ENCODE measurements at regions not wholly inside any gene's neighbourhood (a gene's known extent, or its start where the extent isn't known, plus 50 kb on each side); places are given as distances from the start of the nearest gene placed in this dataset.

DNA sequence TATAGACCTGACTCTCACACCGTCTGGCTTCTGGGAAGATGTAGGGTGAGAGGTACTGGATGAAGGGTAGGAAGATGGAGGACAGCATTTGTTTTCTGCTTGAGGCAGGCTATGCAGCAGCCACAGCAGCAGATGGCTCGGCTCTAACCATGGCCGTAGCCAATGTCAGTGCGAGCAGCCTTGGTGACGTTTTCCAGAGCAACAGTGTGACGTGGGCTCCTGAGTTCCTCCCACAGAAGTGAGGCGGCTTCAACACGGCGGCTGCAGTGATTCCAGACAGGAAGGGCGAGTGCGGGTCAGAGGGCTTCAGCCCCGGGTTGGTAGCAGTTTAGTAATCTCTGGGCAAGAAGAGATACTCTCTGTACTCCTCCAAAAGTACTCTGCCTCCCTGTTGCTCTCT is 133.0 kb upstream of the MYT1L start:
- H3K9me2 ChIP-seq (ENCODE audit: low read depth, low read length), result no peaks in the 10 kb centered on the region
- no peaks in the 10 kb centered on the region for H4K20me1 ChIP-seq (ENCODE audit: insufficient read depth, low read length)
- H3K36me3 ChIP-seq (ENCODE audit: insufficient read depth, low read length), result no peaks in the 10 kb centered on the region
- no peaks in the 10 kb centered on the region for H3K9me3 ChIP-seq (ENCODE audit: low read length)
- no peak overlapping the region for H3K4me3 ChIP-seq (ENCODE audit: low read depth, low read length, poor library complexity, severe bottlenecking)
- no peaks in the 10 kb centered on the region for H3K4me1 ChIP-seq (ENCODE audit: insufficient read depth, low read length, severe bottlenecking)
- H2AFZ ChIP-seq (ENCODE audit: low read length), result no peak overlapping the region
- no peaks in the 10 kb centered on the region for H3K79me2 ChIP-seq (ENCODE audit: insufficient read depth, low read length)
- no peak overlapping the region for H3K4me2 ChIP-seq (ENCODE audit: low read length)
- H3F3A ChIP-seq (ENCODE audit: insufficient read depth, low read length), result no peaks in the 10 kb centered on the region
- H3K9ac ChIP-seq (ENCODE audit: low read length), result no peak overlapping the region
- no peak for TF ChIP-seq EZH2 (IDR thresholded peaks at IDR 0.05; ENCODE audit: borderline replicate concordance, low read length)
- TF ChIP-seq, protein P1, sequence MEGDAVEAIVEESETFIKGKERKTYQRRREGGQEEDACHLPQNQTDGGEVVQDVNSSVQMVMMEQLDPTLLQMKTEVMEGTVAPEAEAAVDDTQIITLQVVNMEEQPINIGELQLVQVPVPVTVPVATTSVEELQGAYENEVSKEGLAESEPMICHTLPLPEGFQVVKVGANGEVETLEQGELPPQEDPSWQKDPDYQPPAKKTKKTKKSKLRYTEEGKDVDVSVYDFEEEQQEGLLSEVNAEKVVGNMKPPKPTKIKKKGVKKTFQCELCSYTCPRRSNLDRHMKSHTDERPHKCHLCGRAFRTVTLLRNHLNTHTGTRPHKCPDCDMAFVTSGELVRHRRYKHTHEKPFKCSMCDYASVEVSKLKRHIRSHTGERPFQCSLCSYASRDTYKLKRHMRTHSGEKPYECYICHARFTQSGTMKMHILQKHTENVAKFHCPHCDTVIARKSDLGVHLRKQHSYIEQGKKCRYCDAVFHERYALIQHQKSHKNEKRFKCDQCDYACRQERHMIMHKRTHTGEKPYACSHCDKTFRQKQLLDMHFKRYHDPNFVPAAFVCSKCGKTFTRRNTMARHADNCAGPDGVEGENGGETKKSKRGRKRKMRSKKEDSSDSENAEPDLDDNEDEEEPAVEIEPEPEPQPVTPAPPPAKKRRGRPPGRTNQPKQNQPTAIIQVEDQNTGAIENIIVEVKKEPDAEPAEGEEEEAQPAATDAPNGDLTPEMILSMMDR (IDR thresholded peaks at IDR 0.05; ENCODE audit: low read length), result no peak
- H3K27me3 ChIP-seq (ENCODE audit: insufficient read depth, low read length), result 0 out of 2 replicates have a peak, but pooled peaks cover 4% of the 10 kb centered on the region
- no peak overlapping the region for H3K27ac ChIP-seq (ENCODE audit: low read depth, low read length, poor library complexity, severe bottlenecking)

- H3K27me3 ChIP-seq (ENCODE audit: insufficient read depth, low read length), result 0 out of 2 replicates have a peak, but pooled peaks cover 4% of the 10 kb centered on the region
These were observed 125.6 kb upstream of the MYT1L start for GRCh38 chr2:2456721-2457120.

DNA sequence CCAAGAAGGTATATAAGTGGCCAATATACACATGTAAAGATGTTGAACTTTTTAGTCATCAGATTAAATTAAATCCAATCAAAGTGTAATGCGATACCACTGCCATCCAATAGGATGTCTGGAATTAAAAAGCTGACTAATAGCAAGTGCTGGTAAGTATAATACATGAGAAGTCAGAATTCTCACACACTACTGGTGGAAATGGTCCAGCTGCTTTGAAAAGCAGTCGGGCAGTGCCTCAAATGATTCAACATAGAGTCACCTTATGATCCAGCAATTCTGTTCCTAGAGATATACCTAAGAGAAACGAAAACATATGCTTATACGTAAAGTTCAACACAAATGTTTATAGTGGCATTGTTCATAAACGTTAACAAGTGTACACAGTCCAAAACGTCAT is 124.1 kb upstream of the MYT1L start:
- Histone ChIP-seq H3K9me2 (ENCODE audit: low read depth, low read length) (no peaks in the 10 kb centered on the region), H3K27ac (ENCODE audit: low read depth, low read length, poor library complexity, severe bottlenecking) (no peak overlapping the region), H3K4me2 (ENCODE audit: low read length) (no peak overlapping the region), H3K4me1 (ENCODE audit: insufficient read depth, low read length, severe bottlenecking) (no peaks in the 10 kb centered on the region), H3K79me2 (ENCODE audit: insufficient read depth, low read length) (no peaks in the 10 kb centered on the region), H3K4me3 (ENCODE audit: low read depth, low read length, poor library complexity, severe bottlenecking) (no peak overlapping the region), H3K9me3 (ENCODE audit: low read length) (no peaks in the 10 kb centered on the region), H2AFZ (ENCODE audit: low read length) (no peak overlapping the region), H4K20me1 (ENCODE audit: insufficient read depth, low read length) (no peaks in the 10 kb centered on the region), H3F3A (ENCODE audit: insufficient read depth, low read length) (no peaks in the 10 kb centered on the region), H3K27me3 (ENCODE audit: insufficient read depth, low read length) (no peaks in the 10 kb centered on the region), H3K36me3 (ENCODE audit: insufficient read depth, low read length) (no peaks in the 10 kb centered on the region), H3K9ac (ENCODE audit: low read length) (no peak overlapping the region)
- no peak for TF ChIP-seq EZH2 (IDR thresholded peaks at IDR 0.05; ENCODE audit: borderline replicate concordance, low read length)
- TF ChIP-seq, protein P1 (IDR thresholded peaks at IDR 0.05; ENCODE audit: low read length), result no peak

More at GRCh38 chr2:2456721-2457120, 125.6 kb upstream of the MYT1L start:
- Histone ChIP-seq H3F3A (ENCODE audit: insufficient read depth, low read length) (no peaks in the 10 kb centered on the region), H3K9ac (ENCODE audit: low read length) (no peak overlapping the region), H3K27ac (ENCODE audit: low read depth, low read length, poor library complexity, severe bottlenecking) (no peak overlapping the region), H2AFZ (ENCODE audit: low read length) (no peak overlapping the region), H3K9me2 (ENCODE audit: low read depth, low read length) (no peaks in the 10 kb centered on the region), H4K20me1 (ENCODE audit: insufficient read depth, low read length) (no peaks in the 10 kb centered on the region), H3K4me3 (ENCODE audit: low read depth, low read length, poor library complexity, severe bottlenecking) (no peak overlapping the region), H3K4me2 (ENCODE audit: low read length) (no peak overlapping the region), H3K4me1 (ENCODE audit: insufficient read depth, low read length, severe bottlenecking) (no peaks in the 10 kb centered on the region), H3K9me3 (ENCODE audit: low read length) (no peaks in the 10 kb centered on the region), H3K36me3 (ENCODE audit: insufficient read depth, low read length) (no peaks in the 10 kb centered on the region), H3K79me2 (ENCODE audit: insufficient read depth, low read length) (no peaks in the 10 kb centered on the region)
- TF ChIP-seq, protein P1 (IDR thresholded peaks at IDR 0.05; ENCODE audit: low read length), result no peak
- no peak for TF ChIP-seq EZH2 (IDR thresholded peaks at IDR 0.05; ENCODE audit: borderline replicate concordance, low read length)
